H1 (cell line): ENCODE measurements at regions not wholly inside any gene's neighbourhood (a gene's known extent, or its start where the extent isn't known, plus 50 kb on each side); places are given as distances from the start of the nearest gene placed in this dataset.

Experiments used
- CTCF ChIA-PET: fragments of 300-600 bp; sonication (Branson Sonifier 250); formaldehyde crosslinking; loops from one replicate; lab custom pipeline; 2021; ENCODE audit not compliant: partially characterized antibody; lab: Charles Lee
- POLR2A ChIA-PET: fragments of 300-600 bp; sonication (Branson Sonifier 250); formaldehyde crosslinking; loops from one replicate; lab custom pipeline; 2021; ENCODE audit warnings: inconsistent platforms; ENCODE audit not compliant: partially characterized antibody; lab: Charles Lee
- DNase-seq, 2 experiments: peaks; one replicate each; pipeline versions ENCODE4 v3.0.0 to v3.0.0-alpha.2; 2010 to 2022; ENCODE audit warnings: low spot score in 2 of 2, low read depth in 1 of 2, mixed read lengths in 1 of 2
- FAIRE-seq: peaks from 2 replicates; lab custom pipeline; 2011; peaks lifted over from hg19 to GRCh38; lab: Jason Lieb, UNC
- H2AFZ ChIP-seq: 2 replicates; pipeline ENCODE4 v1.8.1; 2012; ENCODE audit warnings: low read length, inconsistent platforms
- H2AK5ac ChIP-seq: 2 replicates; pipeline ENCODE4 v1.6.1; 2013; ENCODE audit warnings: low read depth, low read length
- H2BK120ac ChIP-seq: replicated peaks from 2 replicates; pipeline ENCODE3; 2013; ENCODE audit warnings: low read depth, low read length, inconsistent platforms
- H2BK12ac ChIP-seq: 2 replicates; pipeline ENCODE4 v1.6.1; 2013; ENCODE audit warnings: low read depth, low read length
- H2BK15ac ChIP-seq: 2 replicates; pipeline ENCODE4 v1.6.1; 2013; ENCODE audit warnings: low read length
- H2BK20ac ChIP-seq: 2 replicates; pipeline ENCODE4 v1.6.1; 2013; ENCODE audit warnings: low read length
- H2BK5ac ChIP-seq: 2 replicates; pipeline ENCODE4 v1.6.1; 2013; ENCODE audit warnings: low read depth, low read length
- H3K14ac ChIP-seq: 2 replicates; pipeline ENCODE4 v1.6.1; 2013; ENCODE audit warnings: inconsistent platforms; ENCODE audit not compliant: insufficient read length
- H3K18ac ChIP-seq: 2 replicates; pipeline ENCODE4 v1.6.1; 2013; ENCODE audit warnings: low read length; ENCODE audit errors: extremely low read depth
- H3K23ac ChIP-seq: 2 replicates; pipeline ENCODE4 v1.6.1; 2013; ENCODE audit warnings: inconsistent platforms; ENCODE audit not compliant: insufficient read length
- H3K23me2 ChIP-seq: 2 replicates; pipeline ENCODE4 v1.6.1; 2013; ENCODE audit warnings: low read depth, low read length
- H3K27ac ChIP-seq: 2 replicates; pipeline ENCODE4 v1.6.1; 2011; ENCODE audit warnings: low read depth, low read length, inconsistent platforms
- H3K27me3 ChIP-seq, 4 experiments: replicated peaks in 1 of 4; 1 replicate in 1 of 4; 2 replicates in 3 of 4; pipeline versions ENCODE4 v1.6.1 to v1.8.1; 2011 to 2013; ENCODE audit warnings: low read length in 3 of 4, mild to moderate bottlenecking in 3 of 4, inconsistent platforms in 2 of 4, mixed read lengths in 2 of 4, moderate library complexity in 1 of 4; ENCODE audit not compliant: control insufficient read depth in 3 of 4, insufficient read depth in 3 of 4; ENCODE audit errors: extremely low read depth in 1 of 4
- H3K36me3 ChIP-seq, 4 experiments: 2 replicates each; pipeline versions ENCODE4 v1.6.1 to v1.8.1; 2011 to 2013; ENCODE audit warnings: mild to moderate bottlenecking in 4 of 4, low read length in 3 of 4, moderate library complexity in 2 of 4, control low read depth in 1 of 4, inconsistent platforms in 1 of 4; ENCODE audit not compliant: insufficient read depth in 4 of 4, control insufficient read depth in 2 of 4
- H3K4ac ChIP-seq: replicated peaks from 2 replicates; pipeline ENCODE3; 2013; ENCODE audit warnings: low read length, low read depth, mixed read lengths, inconsistent platforms; ENCODE audit not compliant: insufficient read length
- H3K4me1 ChIP-seq, 4 experiments: replicated peaks in 1 of 4; 1 replicate in 1 of 4; 2 replicates in 3 of 4; pipeline versions ENCODE4 v1.6.1 to v1.8.1; 2011 to 2013; ENCODE audit warnings: low read length in 3 of 4, inconsistent platforms in 2 of 4, mixed read lengths in 1 of 4; ENCODE audit not compliant: insufficient read depth in 4 of 4, control insufficient read depth in 3 of 4
- H3K4me2 ChIP-seq, 2 experiments: 2 replicates each; pipeline versions ENCODE4 v1.6.1 to v1.8.1; 2011 to 2013; ENCODE audit warnings: low read depth in 2 of 2, low read length in 2 of 2, control low read depth in 1 of 2, inconsistent platforms in 1 of 2, mild to moderate bottlenecking in 1 of 2; ENCODE audit not compliant: insufficient read depth in 1 of 2
- H3K4me3 ChIP-seq, 4 experiments: fragments of 200-600, 300-600 bp in 1 of 4; sonication (generic), shearing (Covaris generic), sonication (Bioruptor Twin) in 1 of 4; 2 replicates each; pipeline versions ENCODE4 v1.5.1 to v1.8.1; 2011 to 2016; ENCODE audit warnings: low read length in 4 of 4, low read depth in 3 of 4, control low read depth in 2 of 4, inconsistent platforms in 2 of 4, mild to moderate bottlenecking in 2 of 4, mixed read lengths in 1 of 4, moderate library complexity in 1 of 4; ENCODE audit not compliant: insufficient read depth in 2 of 4; ENCODE audit errors: extremely low read depth in 1 of 4
- H3K56ac ChIP-seq: replicated peaks from 2 replicates; pipeline ENCODE3; 2013; ENCODE audit warnings: low read depth, mild to moderate bottlenecking, mixed read lengths, low read length, inconsistent platforms; ENCODE audit not compliant: insufficient read length
- H3K79me1 ChIP-seq: 2 replicates; pipeline ENCODE4 v1.6.1; 2013; ENCODE audit warnings: low read depth, low read length, control low read depth
- H3K79me2 ChIP-seq, 2 experiments: 2 replicates each; pipeline versions ENCODE4 v1.6.1 to v1.8.1; 2012 to 2013; ENCODE audit warnings: low read length in 2 of 2, mild to moderate bottlenecking in 2 of 2, inconsistent platforms in 1 of 2; ENCODE audit not compliant: insufficient read depth in 2 of 2, control insufficient read depth in 1 of 2
- H3K9ac ChIP-seq, 4 experiments: replicated peaks in 1 of 4; 1 replicate in 1 of 4; 2 replicates in 3 of 4; pipeline versions ENCODE4 v1.6.1 to v1.8.1; 2011 to 2013; ENCODE audit warnings: low read depth in 3 of 4, low read length in 3 of 4, control low read depth in 2 of 4, mild to moderate bottlenecking in 2 of 4, moderate library complexity in 2 of 4, inconsistent platforms in 1 of 4; ENCODE audit errors: extremely low read depth in 1 of 4
- H3K9me3 ChIP-seq, 2 experiments: 2 replicates each; pipeline versions ENCODE4 v1.6.1 to v1.8.1; 2012 to 2013; ENCODE audit warnings: mild to moderate bottlenecking in 2 of 2, moderate library complexity in 2 of 2, control low read depth in 1 of 2, inconsistent platforms in 1 of 2, low read depth in 1 of 2, low read length in 1 of 2, mixed read lengths in 1 of 2; ENCODE audit not compliant: insufficient read depth in 2 of 2
- H4K20me1 ChIP-seq, 2 experiments: replicated peaks in 1 of 2; 2 replicates each; pipeline versions ENCODE3 to v1.8.1; 2011 to 2013; ENCODE audit warnings: inconsistent platforms in 2 of 2, low read length in 2 of 2, mild to moderate bottlenecking in 1 of 2; ENCODE audit not compliant: insufficient read depth in 2 of 2, control insufficient read depth in 1 of 2
- H4K5ac ChIP-seq: 2 replicates; pipeline ENCODE4 v1.6.1; 2013; ENCODE audit warnings: low read length, low read depth, mixed read lengths, inconsistent platforms; ENCODE audit not compliant: insufficient read length
- H4K8ac ChIP-seq: 2 replicates; pipeline ENCODE4 v1.8.0; 2013; ENCODE audit warnings: mild to moderate bottlenecking, moderate library complexity, low read length, inconsistent platforms; ENCODE audit not compliant: insufficient read depth; ENCODE audit errors: extremely low read depth
- H4K91ac ChIP-seq: replicated peaks from 2 replicates; pipeline ENCODE3; 2013; ENCODE audit warnings: low read length, mixed read lengths, inconsistent platforms; ENCODE audit not compliant: insufficient read length
- CBX5 ChIP-seq: fragments of 300-800, 300-1000 bp; sonication (generic); IDR thresholded peaks from 2 replicates; pipeline ENCODE4 v1.7.1; 2016; ENCODE audit warnings: antibody characterized with exemption, low read length, low read depth
- JUN ChIP-seq: IDR thresholded peaks from 2 replicates; pipeline ENCODE4 v1.6.1; 2011; ENCODE audit warnings: low read depth, mild to moderate bottlenecking, improper control_type of control experiment, low read length
- PHF8 ChIP-seq: fragments of 200-600 bp; sonication (generic); conservative IDR thresholded peaks from 2 replicates; pipeline ENCODE4 v1.7.1; 2012; ENCODE audit warnings: low read depth, mild to moderate bottlenecking, inconsistent platforms, low read length, moderate library complexity
- POLR2A ChIP-seq, 2 experiments: IDR thresholded peaks; 1 replicate in 1 of 2; 2 replicates in 1 of 2; pipeline ENCODE4 v1.6.1; 2011; ENCODE audit warnings: low read depth in 2 of 2, low read length in 2 of 2, mild to moderate bottlenecking in 2 of 2; ENCODE audit errors: control extremely low read depth in 1 of 2
- RAD21 ChIP-seq, 2 experiments: IDR thresholded peaks in 1 of 2; conservative IDR thresholded peaks in 1 of 2; 2 replicates each; pipeline ENCODE4 v1.6.1; 2011; ENCODE audit warnings: low read depth in 2 of 2, low read length in 2 of 2, improper control_type of control experiment in 1 of 2, inconsistent platforms in 1 of 2, mild to moderate bottlenecking in 1 of 2, moderate library complexity in 1 of 2
- RFX5 ChIP-seq: IDR thresholded peaks from 2 replicates; pipeline ENCODE4 v1.6.1; 2011; ENCODE audit warnings: low read depth, low read length, improper control_type of control experiment, borderline replicate concordance
- RXRA ChIP-seq: IDR thresholded peaks from 2 replicates; pipeline ENCODE4 v1.6.1; 2011; ENCODE audit warnings: low read depth, mild to moderate bottlenecking, low read length, moderate library complexity; ENCODE audit not compliant: insufficient read depth
- SIX5 ChIP-seq: IDR thresholded peaks from 2 replicates; pipeline ENCODE4 v1.6.1; 2011; ENCODE audit warnings: mild to moderate bottlenecking, low read depth, low read length
- SRF ChIP-seq: IDR thresholded peaks from 2 replicates; pipeline ENCODE4 v1.6.1; 2011; ENCODE audit warnings: mild to moderate bottlenecking, low read depth, low read length, moderate library complexity
- TAF1 ChIP-seq: IDR thresholded peaks from 2 replicates; pipeline ENCODE4 v1.6.1; 2011; ENCODE audit warnings: mild to moderate bottlenecking, low read depth, low read length
- TEAD4 ChIP-seq: IDR thresholded peaks from 2 replicates; pipeline ENCODE4 v1.6.1; 2012; ENCODE audit warnings: low read depth, low read length, inconsistent platforms, mixed read lengths
- WGBS, 2 experiments: shearing (Covaris generic) in 1 of 2; methylation state at CpG; one replicate each; pipeline versions ENCODE4 v1.1.6 to v1.1.7; 2013 to 2015; ENCODE audit warnings: low lambda C conversion rate in 2 of 2, mixed read lengths in 2 of 2, inconsistent platforms in 1 of 2, low coverage in 1 of 2, missing lambda C conversion rate in 1 of 2; ENCODE audit not compliant: insufficient replicate concordance in 2 of 2, insufficient coverage in 1 of 2, insufficient read length in 1 of 2; ENCODE audit errors: extremely low coverage in 1 of 2, missing lambda C conversion rate in 1 of 2; 5-methylcytosine and 5-hydroxymethylcytosine counted together
- TF ChIP-seq, protein P1 (sequence below), 3 experiments: IDR thresholded peaks; 1 replicate in 2 of 3; 2 replicates in 1 of 3; pipeline versions ENCODE4 v1.5.1 to v1.6.1; 2011; ENCODE audit warnings: low read length in 3 of 3, mild to moderate bottlenecking in 3 of 3, inconsistent platforms in 2 of 3, low read depth in 1 of 3, moderate library complexity in 1 of 3; ENCODE audit not compliant: insufficient read depth in 1 of 3; ENCODE audit errors: control extremely low read depth in 1 of 3

DNA sequence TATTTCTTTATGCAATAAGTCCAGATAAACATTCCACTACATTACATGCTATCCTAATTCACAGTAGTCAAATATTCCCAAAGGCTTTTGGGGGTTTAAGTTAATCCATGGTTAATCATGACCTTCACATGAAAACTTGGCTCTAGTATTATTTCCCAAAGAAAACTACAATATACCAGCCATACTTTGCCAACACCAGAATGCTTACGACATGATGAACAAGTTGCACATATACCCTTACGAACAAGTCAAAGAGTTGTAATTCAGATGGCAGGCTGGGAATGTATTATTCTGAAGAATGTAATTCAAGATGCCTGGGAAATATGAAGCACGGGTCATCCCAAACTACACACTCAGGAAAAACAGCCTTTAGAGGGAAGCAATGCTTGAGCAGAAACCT lies 499.6 kb downstream of the PPARGC1A start:
- Histone ChIP-seq H3K9ac (no peak overlapping the region), H2BK5ac (no peak overlapping the region), H3K18ac (no peak overlapping the region), H3K4me2 (no peak overlapping the region), H3K23ac (no peak overlapping the region), H4K8ac (no peak overlapping the region), H3K4me1 (no peaks in the 10 kb centered on the region), H2AFZ (0 out of 2 replicates have a peak overlapping the region, but pooled peaks have one; percentile 26), H3K79me1 (no peaks in the 10 kb centered on the region), H3K27me3 (no peaks in the 10 kb centered on the region), H3K36me3 (no peaks in the 10 kb centered on the region), H3K79me2 (no peaks in the 10 kb centered on the region), H2BK20ac (no peak overlapping the region), H2BK15ac (no peak overlapping the region), H4K5ac (no peak overlapping the region), H2BK12ac (no peak overlapping the region), H4K91ac (no peak overlapping the region), H2BK120ac (no peak overlapping the region), H3K56ac (no peak overlapping the region), H3K27ac (no peak overlapping the region), H3K4ac (no peak overlapping the region), H3K4me3 (no peak overlapping the region), H2AK5ac (no peak overlapping the region), H4K20me1 (no peaks in the 10 kb centered on the region), H3K23me2 (no peaks in the 10 kb centered on the region), H3K14ac (no peak overlapping the region), H3K9me3 (no peaks in the 10 kb centered on the region)
- DNase-seq (no peak), FAIRE-seq (no peak)
- CTCF ChIA-PET, result interaction anchor here (1.0 kb wide), 1 partner anchor 46 kb away, joined by 3 read pairs; no protein-coding TSS in a partner anchor
- POLR2A ChIA-PET, result no interaction called here
- 90% methylated on average over 3 of the region's 3 CpGs; no CpG with 5 or more reads in 1 of the 2 experiments for WGBS, 2 experiments
- TF ChIP-seq PHF8, result no peak
- no peak for TF ChIP-seq RFX5
- TF ChIP-seq SRF, result no peak
- TF ChIP-seq TAF1, result no peak
- no peak for TF ChIP-seq TEAD4
- TF ChIP-seq POLR2A (IDR thresholded peaks at IDR 0.05; ENCODE audit: control extremely low read depth in 1 of 2, low read depth in 2 of 2, low read length in 2 of 2), result no peak
- TF ChIP-seq CBX5, result no peak
- no peak for TF ChIP-seq JUN
- no peak for TF ChIP-seq SIX5
- TF ChIP-seq, protein P1, sequence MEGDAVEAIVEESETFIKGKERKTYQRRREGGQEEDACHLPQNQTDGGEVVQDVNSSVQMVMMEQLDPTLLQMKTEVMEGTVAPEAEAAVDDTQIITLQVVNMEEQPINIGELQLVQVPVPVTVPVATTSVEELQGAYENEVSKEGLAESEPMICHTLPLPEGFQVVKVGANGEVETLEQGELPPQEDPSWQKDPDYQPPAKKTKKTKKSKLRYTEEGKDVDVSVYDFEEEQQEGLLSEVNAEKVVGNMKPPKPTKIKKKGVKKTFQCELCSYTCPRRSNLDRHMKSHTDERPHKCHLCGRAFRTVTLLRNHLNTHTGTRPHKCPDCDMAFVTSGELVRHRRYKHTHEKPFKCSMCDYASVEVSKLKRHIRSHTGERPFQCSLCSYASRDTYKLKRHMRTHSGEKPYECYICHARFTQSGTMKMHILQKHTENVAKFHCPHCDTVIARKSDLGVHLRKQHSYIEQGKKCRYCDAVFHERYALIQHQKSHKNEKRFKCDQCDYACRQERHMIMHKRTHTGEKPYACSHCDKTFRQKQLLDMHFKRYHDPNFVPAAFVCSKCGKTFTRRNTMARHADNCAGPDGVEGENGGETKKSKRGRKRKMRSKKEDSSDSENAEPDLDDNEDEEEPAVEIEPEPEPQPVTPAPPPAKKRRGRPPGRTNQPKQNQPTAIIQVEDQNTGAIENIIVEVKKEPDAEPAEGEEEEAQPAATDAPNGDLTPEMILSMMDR (IDR thresholded peaks at IDR 0.05; ENCODE audit: control extremely low read depth in 1 of 3, insufficient read depth in 1 of 3, low read depth in 1 of 3, low read length in 3 of 3), result no peak
- TF ChIP-seq RXRA, result no peak
- TF ChIP-seq RAD21 (IDR thresholded peaks at IDR 0.05 in 1 of 2, conservative IDR thresholded peaks at IDR 0.05 in 1 of 2; ENCODE audit: low read depth in 2 of 2, low read length in 2 of 2), result no peak
